Skeletal muscle satellite cell (primary cell): ENCODE measurements at regions not wholly inside any gene's neighbourhood (a gene's known extent, or its start where the extent isn't known, plus 50 kb on each side); places are given as distances from the start of the nearest gene placed in this dataset.

Experiments
- H3K27me3 ChIP-seq: 2 replicates; pipeline ENCODE4 v1.7.0; 2013; ENCODE audit warnings: low read length; ENCODE audit not compliant: control insufficient read depth, insufficient read depth
- H3K36me3 ChIP-seq: 2 replicates; pipeline ENCODE4 v1.7.0; 2013; ENCODE audit warnings: mild to moderate bottlenecking, control low read depth, low read length; ENCODE audit not compliant: insufficient read depth
- H3K4me1 ChIP-seq: 2 replicates; pipeline ENCODE4 v1.7.0; 2013; ENCODE audit warnings: low read length; ENCODE audit not compliant: control insufficient read depth, insufficient read depth
- H3K4me2 ChIP-seq: 2 replicates; pipeline ENCODE4 v1.7.0; 2013; ENCODE audit warnings: mild to moderate bottlenecking, low read length
- H3K4me3 ChIP-seq: 2 replicates; pipeline ENCODE4 v1.7.0; 2013; ENCODE audit warnings: low read length
- H3K9ac ChIP-seq: 2 replicates; pipeline ENCODE4 v1.7.0; 2013; ENCODE audit warnings: mild to moderate bottlenecking, low read depth, low read length, moderate library complexity
- H3K9me3 ChIP-seq: replicated peaks from 2 replicates; pipeline ENCODE4 v1.7.0; 2013; ENCODE audit warnings: mild to moderate bottlenecking, control low read depth, low read length

GRCh38 chr1:104720741-104721140, 971.0 kb downstream of the AMY1C start:
- Histone ChIP-seq H3K4me1 (no peaks in the 10 kb centered on the region), H3K9me3 (peaks cover 4% of the 10 kb centered on the region), H3K4me3 (no peak overlapping the region), H3K36me3 (no peaks in the 10 kb centered on the region), H3K4me2 (no peak overlapping the region), H3K27me3 (no peaks in the 10 kb centered on the region), H3K9ac (no peak overlapping the region)

GRCh38 chr1:104726917-104727316, 977.2 kb downstream of the AMY1C start:
- H3K36me3 ChIP-seq = no peaks in the 10 kb centered on the region
- H3K4me1 ChIP-seq = no peaks in the 10 kb centered on the region
- no peak overlapping the region for H3K9ac ChIP-seq
- H3K4me2 ChIP-seq = no peak overlapping the region
- no peaks in the 10 kb centered on the region for H3K27me3 ChIP-seq
- H3K4me3 ChIP-seq = no peak overlapping the region
- H3K9me3 ChIP-seq = no peaks in the 10 kb centered on the region

- no peaks in the 10 kb centered on the region for H3K36me3 ChIP-seq
- H3K9ac ChIP-seq = no peak overlapping the region
- no peak overlapping the region for H3K4me2 ChIP-seq
- H3K4me3 ChIP-seq = no peak overlapping the region
- no peaks in the 10 kb centered on the region for H3K27me3 ChIP-seq
- no peaks in the 10 kb centered on the region for H3K4me1 ChIP-seq
- H3K9me3 ChIP-seq = no peaks in the 10 kb centered on the region
These were observed 984.2 kb downstream of the AMY1C start for GRCh38 chr1:104733866-104734265.

GRCh38 chr1:104745875-104746274, 996.2 kb downstream of the AMY1C start:
- no peaks in the 10 kb centered on the region for H3K36me3 ChIP-seq
- no peaks in the 10 kb centered on the region for H3K4me1 ChIP-seq
- no peak overlapping the region for H3K4me3 ChIP-seq
- H3K27me3 ChIP-seq = no peaks in the 10 kb centered on the region
- no peak overlapping the region for H3K4me2 ChIP-seq
- no peak overlapping the region for H3K9ac ChIP-seq
- H3K9me3 ChIP-seq = no peaks in the 10 kb centered on the region

- Histone ChIP-seq H3K4me1 (no peaks in the 10 kb centered on the region), H3K36me3 (no peaks in the 10 kb centered on the region), H3K9ac (no peak overlapping the region), H3K4me3 (no peak overlapping the region), H3K4me2 (no peak overlapping the region), H3K9me3 (no peaks in the 10 kb centered on the region), H3K27me3 (no peaks in the 10 kb centered on the region)
These were observed 997.3 kb downstream of the AMY1C start for GRCh38 chr1:104746994-104747393.

- peaks cover 2% of the 10 kb centered on the region for H3K9me3 ChIP-seq
- no peak overlapping the region for H3K9ac ChIP-seq
- H3K36me3 ChIP-seq = no peaks in the 10 kb centered on the region
- H3K4me1 ChIP-seq = no peaks in the 10 kb centered on the region
- no peak overlapping the region for H3K4me2 ChIP-seq
- H3K4me3 ChIP-seq = no peak overlapping the region
- H3K27me3 ChIP-seq = no peaks in the 10 kb centered on the region
These were observed 1010.3 kb downstream of the AMY1C start for GRCh38 chr1:104760017-104760416.

GRCh38 chr1:104761961-104762570, 1012.4 kb downstream of the AMY1C start:
- no peaks in the 10 kb centered on the region for H3K27me3 ChIP-seq
- no peak overlapping the region for H3K4me2 ChIP-seq
- peaks cover 2% of the 10 kb centered on the region for H3K9me3 ChIP-seq
- H3K4me3 ChIP-seq = no peak overlapping the region
- H3K36me3 ChIP-seq = no peaks in the 10 kb centered on the region
- H3K4me1 ChIP-seq = no peaks in the 10 kb centered on the region
- H3K9ac ChIP-seq = no peak overlapping the region

- Histone ChIP-seq H3K27me3 (no peaks in the 10 kb centered on the region), H3K4me2 (no peak overlapping the region), H3K4me3 (no peak overlapping the region), H3K36me3 (no peaks in the 10 kb centered on the region), H3K9me3 (no peaks in the 10 kb centered on the region), H3K4me1 (no peaks in the 10 kb centered on the region), H3K9ac (no peak overlapping the region)
These were observed 1015.4 kb downstream of the AMY1C start for GRCh38 chr1:104765085-104765484.

- H3K36me3 ChIP-seq = no peaks in the 10 kb centered on the region
- no peak overlapping the region for H3K9ac ChIP-seq
- no peak overlapping the region for H3K4me3 ChIP-seq
- H3K4me2 ChIP-seq = no peak overlapping the region
- H3K4me1 ChIP-seq = no peaks in the 10 kb centered on the region
- no peaks in the 10 kb centered on the region for H3K9me3 ChIP-seq
- H3K27me3 ChIP-seq = no peaks in the 10 kb centered on the region
These were observed 1018.8 kb downstream of the AMY1C start for GRCh38 chr1:104768466-104768865.

GRCh38 chr1:104780470-104781078, 1030.9 kb downstream of the AMY1C start:
- H3K9me3 ChIP-seq = no peaks in the 10 kb centered on the region
- H3K27me3 ChIP-seq = no peaks in the 10 kb centered on the region
- no peak overlapping the region for H3K4me2 ChIP-seq
- H3K4me3 ChIP-seq = no peak overlapping the region
- no peak overlapping the region for H3K9ac ChIP-seq
- no peaks in the 10 kb centered on the region for H3K36me3 ChIP-seq
- H3K4me1 ChIP-seq = no peaks in the 10 kb centered on the region

GRCh38 chr1:104785575-104786187, 1036.0 kb downstream of the AMY1C start:
- H3K36me3 ChIP-seq = no peaks in the 10 kb centered on the region
- H3K9ac ChIP-seq = no peak overlapping the region
- no peak overlapping the region for H3K4me3 ChIP-seq
- H3K4me2 ChIP-seq = no peak overlapping the region
- no peaks in the 10 kb centered on the region for H3K4me1 ChIP-seq
- H3K9me3 ChIP-seq = no peaks in the 10 kb centered on the region
- H3K27me3 ChIP-seq = no peaks in the 10 kb centered on the region
